ENCODE measurements at regions not wholly inside any gene's neighbourhood (a gene's known extent, or its start where the extent isn't known, plus 50 kb on each side); places are given as distances from the start of the nearest gene placed in this dataset.

DNA sequence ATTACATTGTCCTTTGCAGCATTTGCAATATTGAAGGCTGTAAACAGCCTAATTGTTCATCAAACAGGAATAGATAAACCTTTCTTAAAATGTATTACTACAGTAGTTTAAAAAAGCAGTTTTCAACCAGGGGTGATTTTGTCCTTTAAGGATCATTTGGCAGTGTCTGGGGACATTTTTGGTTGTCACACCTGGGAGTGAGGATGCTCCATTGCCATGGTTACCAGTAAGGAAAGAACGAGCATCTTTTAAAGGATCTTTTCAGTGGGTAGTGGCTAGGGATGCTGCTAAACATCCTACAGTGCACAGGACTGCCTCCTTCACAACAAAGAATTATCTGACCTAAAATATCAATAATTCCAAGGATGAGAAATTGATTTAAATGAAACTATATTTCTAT lies 596.3 kb downstream of the HINT1 start:
- TF ChIP-seq EZH2 (IDR thresholded peaks at IDR 0.05; ENCODE audit: insufficient read depth, poor library complexity, severe bottlenecking) (no peak), EZH2phosphoT487 (IDR thresholded peaks at IDR 0.05; ENCODE audit: insufficient read depth, low read depth) (no peak)

Data from GM23248 (cell line).